ENCODE measurements at regions not wholly inside any gene's neighbourhood (a gene's known extent, or its start where the extent isn't known, plus 50 kb on each side); places are given as distances from the start of the nearest gene placed in this dataset.

GRCh38 chr1:191620883-191621282 is 537.4 kb upstream of the RGS18 start:
- TF ChIP-seq, protein P1, sequence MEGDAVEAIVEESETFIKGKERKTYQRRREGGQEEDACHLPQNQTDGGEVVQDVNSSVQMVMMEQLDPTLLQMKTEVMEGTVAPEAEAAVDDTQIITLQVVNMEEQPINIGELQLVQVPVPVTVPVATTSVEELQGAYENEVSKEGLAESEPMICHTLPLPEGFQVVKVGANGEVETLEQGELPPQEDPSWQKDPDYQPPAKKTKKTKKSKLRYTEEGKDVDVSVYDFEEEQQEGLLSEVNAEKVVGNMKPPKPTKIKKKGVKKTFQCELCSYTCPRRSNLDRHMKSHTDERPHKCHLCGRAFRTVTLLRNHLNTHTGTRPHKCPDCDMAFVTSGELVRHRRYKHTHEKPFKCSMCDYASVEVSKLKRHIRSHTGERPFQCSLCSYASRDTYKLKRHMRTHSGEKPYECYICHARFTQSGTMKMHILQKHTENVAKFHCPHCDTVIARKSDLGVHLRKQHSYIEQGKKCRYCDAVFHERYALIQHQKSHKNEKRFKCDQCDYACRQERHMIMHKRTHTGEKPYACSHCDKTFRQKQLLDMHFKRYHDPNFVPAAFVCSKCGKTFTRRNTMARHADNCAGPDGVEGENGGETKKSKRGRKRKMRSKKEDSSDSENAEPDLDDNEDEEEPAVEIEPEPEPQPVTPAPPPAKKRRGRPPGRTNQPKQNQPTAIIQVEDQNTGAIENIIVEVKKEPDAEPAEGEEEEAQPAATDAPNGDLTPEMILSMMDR (conservative IDR thresholded peaks at IDR 0.05 in 1 of 2, IDR thresholded peaks at IDR 0.05 in 1 of 2; ENCODE audit: extremely low read depth in 1 of 2, insufficient read depth in 1 of 2, low read depth in 1 of 2, low read length in 2 of 2) = no peak
- TF ChIP-seq EZH2 (IDR thresholded peaks at IDR 0.05; ENCODE audit: borderline replicate concordance, low read length) = no peak

All from mammary epithelial cell (primary cell).